ENCODE measurements at regions not wholly inside any gene's neighbourhood (a gene's known extent, or its start where the extent isn't known, plus 50 kb on each side); places are given as distances from the start of the nearest gene placed in this dataset.

- TF ChIP-seq CTCF (tag by site-specific recombination; IDR thresholded peaks at IDR 0.05), result no peak
- no peak for TF ChIP-seq ZNF221 (tag by site-specific recombination; IDR thresholded peaks at IDR 0.05; ENCODE audit: borderline replicate concordance)
- no peak for TF ChIP-seq REST (tag by site-specific recombination; IDR thresholded peaks at IDR 0.05)
These were observed 493.2 kb upstream of the ERCC4 start for GRCh38 chr16:13426736-13427135.
